ENCODE measurements at regions not wholly inside any gene's neighbourhood (a gene's known extent, or its start where the extent isn't known, plus 50 kb on each side); places are given as distances from the start of the nearest gene placed in this dataset.

- DNase-seq, result no peak
These were observed 828.0 kb downstream of the SLC4A3 start for GRCh38 chr2:220455351-220455990.

DNA sequence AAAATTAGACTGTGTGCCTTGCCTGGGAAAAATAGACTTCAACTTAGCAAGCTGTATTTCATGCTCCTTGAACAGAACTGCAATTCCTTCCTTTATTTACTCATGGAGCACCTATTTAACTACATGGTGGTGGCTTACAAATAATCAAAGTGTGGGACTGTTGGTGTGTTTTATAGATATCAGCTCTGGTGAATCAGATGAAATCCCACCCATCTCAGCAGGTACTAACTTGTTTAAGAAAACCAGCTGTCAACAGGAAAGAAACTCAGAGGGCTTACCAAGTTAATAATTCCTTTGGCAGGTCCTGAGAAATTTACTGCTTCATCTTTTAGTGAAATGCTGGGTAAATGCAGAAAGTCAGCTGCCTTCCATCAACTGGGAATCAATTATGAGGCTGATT lies 830.6 kb downstream of the SLC4A3 start:
- DNase-seq, result no peak

DNA sequence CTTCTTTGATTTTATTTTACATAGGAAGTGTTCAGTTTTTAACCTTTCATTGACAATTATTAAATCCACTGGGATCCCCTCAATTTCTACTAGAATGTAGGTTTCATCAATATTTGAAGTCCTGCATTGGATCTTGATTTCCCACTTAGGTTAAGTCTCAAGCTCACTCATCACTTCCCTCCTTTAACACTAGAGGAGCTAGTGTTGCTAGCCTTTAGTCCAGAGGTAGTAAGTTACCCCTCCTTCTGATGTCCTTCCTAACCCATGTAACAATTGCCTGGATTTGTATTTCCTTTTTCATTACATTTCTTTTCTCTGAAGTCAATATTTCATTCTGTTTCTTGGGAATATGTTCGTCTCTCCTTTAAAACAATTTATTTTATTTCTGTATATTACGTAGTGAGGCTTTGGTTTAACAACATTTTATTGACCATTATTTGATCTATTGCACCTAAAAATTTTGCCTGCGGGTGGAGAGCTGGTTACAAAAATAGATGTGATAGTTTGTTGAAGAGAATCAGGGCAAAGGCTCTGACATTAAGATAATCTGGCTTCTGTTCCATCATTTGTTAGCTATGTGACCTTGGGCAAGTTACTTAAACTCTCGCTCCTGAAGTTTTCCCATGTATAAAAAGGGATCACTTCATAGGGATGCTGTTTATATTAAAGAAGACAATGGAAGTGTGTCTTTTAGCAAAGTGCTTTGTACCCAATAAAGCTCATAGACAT lies 833.0 kb downstream of the SLC4A3 start:
- DNase-seq, result no peak

DNA sequence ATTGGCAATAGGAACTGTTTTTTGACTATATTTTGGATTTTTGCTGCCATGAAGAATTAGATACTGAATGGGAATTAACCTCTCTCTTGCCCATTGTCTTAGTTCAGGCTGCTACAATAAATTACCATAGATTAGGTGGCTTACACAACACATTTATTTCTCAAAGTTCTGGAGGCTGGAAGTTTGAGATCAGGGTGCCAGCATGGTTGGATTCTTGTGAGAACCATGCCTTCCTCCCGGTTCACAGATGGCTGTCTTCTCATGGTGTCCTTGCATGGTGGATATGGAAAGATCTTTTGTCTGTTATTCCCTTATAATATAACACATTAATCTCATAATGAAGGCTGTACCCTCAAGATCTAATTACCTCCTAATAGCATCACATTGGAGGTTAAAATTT lies 836.4 kb downstream of the SLC4A3 start:
- no peak for DNase-seq

- no peak for DNase-seq
These were observed 838.3 kb downstream of the SLC4A3 start for GRCh38 chr2:220465700-220466099.

- no peak for DNase-seq
These were observed 838.8 kb downstream of the SLC4A3 start for GRCh38 chr2:220466251-220466691.

GRCh38 chr2:220469201-220469600 lies 841.8 kb downstream of the SLC4A3 start:
- DNase-seq, result no peak

- no peak for DNase-seq
These were observed 846.2 kb downstream of the SLC4A3 start for GRCh38 chr2:220473611-220474010.

GRCh38 chr2:220476877-220477276 lies 849.4 kb downstream of the SLC4A3 start:
- no peak for DNase-seq

DNA sequence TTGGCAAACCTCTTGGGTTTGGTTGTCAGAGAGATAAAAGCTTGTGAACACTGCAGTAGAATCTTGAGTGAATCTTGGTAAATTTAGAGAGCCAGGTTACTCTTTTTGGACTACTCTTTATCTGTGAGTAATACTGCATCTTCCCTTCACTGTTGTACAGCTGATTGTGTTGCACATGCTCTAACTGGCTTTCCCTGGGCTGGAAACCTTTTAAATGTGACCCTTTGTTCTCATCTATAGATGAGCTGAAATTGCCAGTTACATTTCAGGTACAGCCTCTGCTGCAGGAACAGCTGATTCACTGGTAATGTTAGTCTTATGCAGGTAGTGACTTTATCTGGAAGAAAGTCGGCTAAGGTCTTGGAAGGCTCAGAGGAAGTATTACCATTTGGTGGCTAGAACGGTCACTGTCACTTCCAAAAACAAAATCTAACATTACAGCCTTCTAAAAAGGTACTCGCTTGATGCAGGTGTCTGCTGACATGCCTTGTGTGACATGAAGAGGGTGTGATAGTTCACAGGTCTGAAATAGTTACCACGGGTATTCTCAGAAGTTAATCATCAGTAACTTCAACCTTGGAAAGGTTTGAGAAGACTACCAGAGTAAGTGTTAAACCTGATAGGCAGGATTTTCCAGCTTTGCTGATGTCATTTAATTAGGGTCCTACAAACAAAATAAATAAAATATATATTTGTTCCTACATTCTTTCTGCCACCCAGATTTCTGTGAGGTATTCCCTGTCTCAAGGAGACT lies 851.1 kb downstream of the SLC4A3 start:
- DNase-seq, result no peak

DNA sequence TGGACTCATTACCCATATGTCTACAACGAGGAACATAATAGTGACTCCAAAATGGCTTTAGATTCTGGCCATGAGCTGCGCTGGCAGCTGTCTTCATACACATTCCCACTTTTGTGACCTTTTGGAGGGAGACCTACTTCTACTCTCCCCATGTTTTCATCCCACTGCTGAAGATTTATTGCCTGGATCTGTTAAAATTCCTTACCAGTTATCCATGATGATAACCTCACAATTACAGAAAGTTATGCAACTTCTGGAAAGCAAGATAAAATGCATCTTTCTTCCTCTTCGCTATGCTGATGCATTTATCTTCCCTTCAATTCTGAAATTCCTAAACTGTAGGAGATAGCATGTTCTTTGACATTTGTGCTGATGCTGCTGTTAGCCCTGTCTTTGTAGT lies 855.3 kb downstream of the SLC4A3 start:
- no peak for DNase-seq

GRCh38 chr2:220489121-220489520 lies 861.7 kb downstream of the SLC4A3 start:
- DNase-seq, result no peak

GRCh38 chr2:220491670-220492069 lies 864.2 kb downstream of the SLC4A3 start:
- no peak for DNase-seq

DNA sequence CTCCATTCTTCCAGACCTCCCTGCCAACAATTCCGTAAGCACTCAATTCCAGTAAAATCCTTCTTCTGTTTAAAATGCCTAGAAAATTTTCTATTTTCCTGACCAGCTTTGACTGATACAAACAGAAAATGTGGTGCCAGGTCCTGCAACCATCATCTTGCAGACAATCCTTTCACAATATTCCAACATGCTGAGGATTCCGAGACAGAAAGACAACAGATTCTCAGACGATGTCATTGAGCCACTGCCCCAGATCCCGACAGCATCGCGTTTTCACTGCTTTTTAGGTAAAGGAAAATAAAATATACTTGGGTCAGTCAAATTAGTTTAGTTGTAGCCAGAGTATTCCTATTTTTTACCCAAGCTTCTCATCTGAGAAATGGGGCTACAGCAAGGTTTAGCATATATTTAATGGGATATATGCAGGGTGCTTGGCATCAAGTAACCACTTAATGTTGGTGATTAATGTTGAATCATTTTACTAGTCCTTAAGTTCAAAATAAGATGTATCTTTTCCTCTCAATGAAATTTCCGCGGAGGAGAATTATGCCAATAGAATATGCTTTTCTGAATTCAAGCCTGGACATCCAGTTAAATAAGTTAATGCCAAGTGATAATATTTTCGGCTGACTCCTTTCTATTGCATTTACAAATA lies 866.6 kb downstream of the SLC4A3 start:
- no peak for DNase-seq

DNA sequence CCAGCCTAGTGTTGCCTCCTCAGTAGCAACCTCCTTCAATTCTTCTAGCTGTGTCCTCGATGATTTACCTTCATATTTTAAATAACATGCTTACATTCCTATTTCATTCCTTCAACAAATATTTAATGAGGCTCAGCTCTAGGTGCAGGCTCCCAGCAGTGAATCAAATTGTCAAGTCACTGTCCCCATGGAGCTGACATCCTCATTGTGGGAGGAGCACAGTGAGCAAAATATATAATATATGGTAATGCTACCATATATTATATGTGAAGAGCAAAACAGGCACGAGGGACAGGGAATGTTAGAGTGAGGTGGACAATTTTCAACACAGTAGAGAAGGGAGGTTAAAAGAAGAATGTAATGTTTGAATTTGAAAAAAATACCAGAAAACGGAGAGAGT lies 869.1 kb downstream of the SLC4A3 start:
- DNase-seq, result no peak

DNA sequence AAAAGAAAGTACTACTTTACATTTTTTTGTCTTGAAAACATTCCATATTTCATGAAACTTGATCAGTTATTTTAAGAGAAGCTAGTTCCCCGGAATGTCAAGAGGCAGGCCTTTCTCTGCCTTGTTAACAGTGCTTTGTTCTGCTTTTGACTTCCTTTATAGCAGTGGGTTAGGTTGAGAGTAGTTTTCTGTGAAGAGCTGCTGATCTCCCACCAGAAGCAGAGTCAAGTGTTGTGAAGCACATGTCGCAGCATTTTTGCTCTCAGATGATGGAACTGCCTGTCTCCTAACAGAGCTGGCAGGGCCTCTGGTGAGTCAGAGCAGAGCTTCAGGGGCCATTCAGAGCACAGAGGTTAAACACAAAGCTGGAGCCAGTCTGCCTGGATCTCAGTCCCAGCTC lies 871.8 kb downstream of the SLC4A3 start:
- no peak for DNase-seq

DNA sequence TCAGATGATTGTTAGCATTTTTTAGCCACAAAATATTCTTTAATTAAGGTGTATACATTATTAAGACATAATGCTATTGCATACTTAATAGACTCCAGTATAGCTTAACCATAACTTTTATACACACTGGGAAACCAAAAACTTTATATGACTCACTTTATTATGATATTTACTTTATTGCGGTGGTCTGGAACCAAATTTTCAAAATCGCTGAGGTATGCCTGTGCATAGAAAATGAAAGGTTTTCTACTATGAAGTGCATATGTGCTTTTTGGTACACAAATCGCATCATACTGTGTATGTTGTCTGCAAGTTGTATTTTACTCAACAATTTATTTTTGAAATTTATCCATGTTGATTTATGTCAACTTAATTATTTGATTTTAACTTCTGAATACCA lies 875.1 kb downstream of the SLC4A3 start:
- DNase-seq, result no peak

- DNase-seq, result no peak
These were observed 876.0 kb downstream of the SLC4A3 start for GRCh38 chr2:220503431-220503830.

GRCh38 chr2:220504938-220505503 lies 877.6 kb downstream of the SLC4A3 start:
- DNase-seq, result peak; percentile 38

DNA sequence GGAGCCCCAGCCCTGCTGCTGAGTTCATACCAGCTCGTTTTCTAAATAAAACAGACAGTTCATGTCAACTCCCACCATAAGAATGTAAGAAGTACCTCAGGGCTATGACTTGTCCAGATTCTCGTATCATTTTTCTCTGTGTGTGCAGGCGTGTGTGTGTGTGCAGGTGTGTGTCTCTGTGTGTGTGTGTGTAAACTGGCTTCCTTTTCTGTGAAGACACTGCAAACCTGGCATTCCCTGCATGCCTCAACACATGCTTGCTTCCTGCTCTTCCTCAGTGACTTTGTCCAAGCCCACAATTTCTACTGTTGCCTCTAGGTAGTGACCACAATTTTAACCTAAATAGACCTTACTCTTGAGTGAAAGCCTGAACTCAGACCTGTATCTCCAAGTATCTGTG lies 879.0 kb downstream of the SLC4A3 start:
- no peak for DNase-seq

DNA sequence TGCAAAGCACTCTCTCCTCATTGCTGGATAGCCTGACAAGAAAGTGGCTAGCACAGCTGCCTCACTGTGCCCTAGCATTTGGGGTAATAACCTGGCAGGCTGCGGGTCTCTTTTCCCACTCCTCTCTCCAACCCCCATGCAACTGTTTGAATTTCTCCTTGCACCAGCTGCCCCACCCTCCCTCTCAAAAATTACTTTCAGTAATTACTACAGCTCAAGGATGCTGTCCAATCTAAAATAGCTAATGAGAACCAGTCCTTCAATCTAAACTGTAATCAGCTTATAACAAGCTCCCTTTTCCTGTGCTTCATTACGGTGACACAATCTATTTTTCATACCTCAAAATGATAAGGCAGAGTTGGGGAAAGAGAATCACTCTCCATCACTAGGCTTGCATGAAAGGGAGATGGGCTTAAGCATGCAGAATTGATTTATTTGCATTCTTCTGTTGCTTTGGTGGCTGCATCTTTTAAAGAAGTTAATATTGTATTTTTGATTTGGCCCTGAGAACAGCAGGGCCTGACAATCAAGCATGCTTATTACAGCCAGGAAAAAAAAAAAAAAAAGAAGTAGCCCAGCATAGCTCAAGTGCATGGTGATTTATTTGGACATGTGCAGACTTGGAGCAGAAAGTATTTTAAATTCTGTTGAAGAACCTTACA lies 881.8 kb downstream of the SLC4A3 start:
- DNase-seq, result no peak

DNA sequence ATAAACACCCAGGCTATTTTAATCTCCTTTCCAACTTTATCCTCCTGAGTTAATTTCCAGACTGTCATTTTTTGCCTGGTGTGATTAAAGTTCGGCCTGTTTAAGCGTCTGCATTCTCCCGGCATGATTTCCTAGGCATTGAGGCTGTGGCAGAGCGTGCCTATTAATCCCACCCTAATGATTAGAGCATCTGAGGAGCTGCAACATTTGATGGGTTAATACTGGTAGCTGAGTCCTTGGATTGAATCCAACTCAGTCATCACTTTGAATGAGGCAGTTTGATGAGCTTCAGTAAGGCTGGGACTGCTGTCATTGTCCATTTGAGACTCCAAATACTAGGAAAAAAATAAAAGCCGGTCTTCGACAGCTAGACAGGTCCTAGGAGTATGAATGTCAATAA lies 882.5 kb downstream of the SLC4A3 start:
- DNase-seq, result no peak

- no peak for DNase-seq
These were observed 883.2 kb downstream of the SLC4A3 start for GRCh38 chr2:220510668-220511067.

Data from NCI-H510A (cell line).